H1 (cell line): ENCODE measurements at regions not wholly inside any gene's neighbourhood (a gene's known extent, or its start where the extent isn't known, plus 50 kb on each side); places are given as distances from the start of the nearest gene placed in this dataset.
"Not testable (repeated sequence)": the region's sequence is repeated elsewhere in the genome, so short reads cannot be mapped to it uniquely, and the experiment has no call there.

Source experiments
- ATF3 ChIP-seq: IDR thresholded peaks from 2 replicates; pipeline ENCODE4 v1.6.1; 2011; ENCODE audit warnings: low read depth, mild to moderate bottlenecking, low read length; ENCODE audit not compliant: insufficient read depth
- CTCF ChIP-seq, 3 experiments: IDR thresholded peaks; 1 replicate in 2 of 3; 2 replicates in 1 of 3; pipeline versions ENCODE4 v1.5.1 to v1.6.1; 2011; ENCODE audit warnings: low read length in 3 of 3, mild to moderate bottlenecking in 3 of 3, inconsistent platforms in 2 of 3, low read depth in 1 of 3, moderate library complexity in 1 of 3; ENCODE audit not compliant: insufficient read depth in 1 of 3; ENCODE audit errors: control extremely low read depth in 1 of 3
- HDAC6 ChIP-seq: IDR thresholded peaks from one replicate; pipeline ENCODE4 v1.7.1; 2012; ENCODE audit warnings: low read depth, mild to moderate bottlenecking, inconsistent platforms, low read length, moderate library complexity
- JUN ChIP-seq: IDR thresholded peaks from 2 replicates; pipeline ENCODE4 v1.6.1; 2011; ENCODE audit warnings: low read depth, mild to moderate bottlenecking, improper control_type of control experiment, low read length
- MAX ChIP-seq: IDR thresholded peaks from 2 replicates; pipeline ENCODE4 v1.6.1; 2012; ENCODE audit warnings: inconsistent platforms
- RXRA ChIP-seq: IDR thresholded peaks from 2 replicates; pipeline ENCODE4 v1.6.1; 2011; ENCODE audit warnings: low read depth, mild to moderate bottlenecking, low read length, moderate library complexity; ENCODE audit not compliant: insufficient read depth
- SAP30 ChIP-seq: fragments of 300-600 bp; sonication (generic); IDR thresholded peaks from 2 replicates; pipeline ENCODE4 v1.7.1; 2012; ENCODE audit warnings: low read length, moderate library complexity, mild to moderate bottlenecking, inconsistent platforms; ENCODE audit not compliant: insufficient read depth, insufficient replicate concordance
- SP1 ChIP-seq: IDR thresholded peaks from 2 replicates; pipeline ENCODE4 v1.6.1; 2011; ENCODE audit warnings: low read depth, low read length
- SP2 ChIP-seq: IDR thresholded peaks from 2 replicates; pipeline ENCODE4 v1.6.1; 2012; ENCODE audit warnings: mild to moderate bottlenecking, low read length, inconsistent platforms

- TF ChIP-seq SP2; MAX; CTCF (IDR thresholded peaks at IDR 0.05; ENCODE audit: control extremely low read depth in 1 of 3, insufficient read depth in 1 of 3, low read depth in 1 of 3, low read length in 3 of 3); RXRA; ATF3; JUN; HDAC6; SP1; SAP30: not testable (repeated sequence)
Observed at GRCh38 chr3:13988925-13989324, 109.1 kb upstream of the WNT7A start.
